22Rv1 (cell line): ENCODE measurements at regions not wholly inside any gene's neighbourhood (a gene's known extent, or its start where the extent isn't known, plus 50 kb on each side); places are given as distances from the start of the nearest gene placed in this dataset.

Source experiments
- CTCF ChIP-seq: fragments of 450-650 bp; IDR thresholded peaks from 2 replicates; pipeline ENCODE4 v1.5.1; 2017; ENCODE audit warnings: mild to moderate bottlenecking
- ZFX ChIP-seq: fragments of 450-650 bp; IDR thresholded peaks from 2 replicates; pipeline ENCODE4 v1.6.1; 2017; ENCODE audit warnings: antibody characterized with exemption, borderline replicate concordance

GRCh38 chr7:15914611-15915010 is 228.1 kb upstream of the MEOX2 start:
- no peak for TF ChIP-seq CTCF
- TF ChIP-seq ZFX, result no peak
